Embryonic facial prominence (tissue), 1 donor: ENCODE measurements at regions not wholly inside any gene's neighbourhood (a gene's known extent, or its start where the extent isn't known, plus 50 kb on each side); places are given as distances from the start of the nearest gene placed in this dataset.

Experiments
- DNase-seq: peaks from one replicate; pipeline ENCODE4 v3.0.0-alpha.2; 2016; ENCODE audit errors: extremely low spot score

DNA sequence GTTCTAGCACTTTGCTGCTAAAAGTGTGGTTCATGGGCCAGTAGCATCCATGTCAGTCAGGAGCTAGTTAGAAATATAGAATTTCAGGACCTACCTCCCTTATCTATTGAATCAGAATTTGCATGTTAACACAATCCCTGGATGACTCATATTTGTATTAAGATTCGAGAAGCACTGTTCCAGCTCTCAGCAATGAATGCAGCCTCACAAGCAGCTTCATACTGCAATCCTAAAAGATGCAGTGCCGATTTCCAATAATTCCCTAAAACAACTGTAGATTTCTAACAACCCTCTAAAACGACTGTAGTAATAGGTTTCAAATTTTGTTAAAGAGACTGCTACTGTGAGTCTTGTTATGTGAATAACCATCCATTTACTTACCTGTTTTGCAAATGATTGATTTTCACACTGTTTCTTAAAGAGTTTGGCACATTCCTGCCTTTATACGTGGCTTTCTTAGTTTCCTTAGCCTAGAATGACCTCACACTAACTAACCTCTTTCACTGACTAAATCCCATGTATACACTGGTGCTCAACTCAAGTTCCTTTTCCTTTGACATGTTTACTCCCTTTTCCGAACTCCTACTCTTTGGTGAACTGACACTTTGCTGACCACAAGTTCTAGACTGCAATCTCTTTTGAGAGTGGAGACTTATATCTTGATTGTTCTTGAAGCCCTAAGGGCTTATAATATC lies 511.8 kb downstream of the METTL15 start:
- DNase-seq: no peak

- no peak for DNase-seq
These were observed 510.2 kb downstream of the METTL15 start for GRCh38 chr11:28618416-28618815.

DNA sequence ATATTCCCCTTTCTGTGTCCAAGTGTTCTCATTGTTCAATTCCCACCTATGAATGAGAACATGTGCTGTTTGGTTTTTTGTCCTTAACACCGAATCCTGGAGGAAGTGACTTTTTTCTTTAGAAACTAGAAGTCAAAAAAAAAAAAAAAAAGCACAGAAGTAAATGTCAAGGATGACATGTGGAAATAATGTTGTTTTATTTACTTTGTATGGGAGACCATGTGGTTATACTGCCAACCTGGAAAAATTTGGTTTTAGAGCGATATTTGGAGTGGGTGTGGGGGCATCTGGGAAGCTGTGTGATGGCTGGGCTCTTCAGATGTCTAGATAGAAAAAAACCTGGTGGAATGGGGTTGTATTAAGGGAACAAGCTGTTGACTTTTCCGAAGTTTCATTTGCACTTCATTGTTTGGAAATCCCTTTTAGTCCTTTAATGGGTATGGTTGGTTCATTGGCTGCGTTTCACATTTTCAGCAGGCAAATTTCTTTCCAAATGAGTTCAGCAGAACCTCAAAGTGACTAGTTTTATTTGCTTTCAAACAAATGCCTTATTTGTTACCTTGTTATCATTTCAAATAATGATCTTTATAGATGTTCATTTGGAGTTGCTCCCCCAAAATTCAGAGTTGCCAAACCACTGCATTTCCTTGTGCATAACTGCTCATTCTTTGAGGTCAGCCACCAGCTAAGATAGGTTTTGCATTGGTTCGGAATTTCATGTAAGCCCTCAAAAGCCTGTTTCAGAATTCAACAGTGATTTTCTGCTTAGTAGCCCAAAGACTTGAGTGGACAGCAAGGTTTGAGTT lies 508.2 kb downstream of the METTL15 start:
- DNase-seq: no peak

- no peak for DNase-seq
These were observed 507.4 kb downstream of the METTL15 start for GRCh38 chr11:28615542-28615941.

DNA sequence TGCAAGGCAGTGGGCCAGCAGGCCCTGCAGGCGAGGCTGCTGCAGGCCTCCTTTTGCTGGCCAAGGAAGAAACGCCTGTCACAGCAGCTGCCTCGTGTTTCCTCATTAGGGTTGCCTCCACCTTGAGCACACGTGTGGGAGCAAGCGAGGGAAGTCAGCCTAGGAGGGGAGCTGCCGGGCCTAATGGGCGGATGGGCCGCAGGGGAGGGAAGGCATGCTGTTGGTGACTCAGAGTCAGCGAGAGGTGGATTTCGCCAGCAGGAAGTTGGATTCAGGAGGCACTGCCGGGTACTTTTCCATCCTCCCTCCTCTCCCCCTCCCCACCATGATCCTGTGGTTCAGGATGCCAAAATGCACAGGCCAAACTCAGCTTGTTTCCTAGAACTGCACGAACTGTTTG lies 498.7 kb downstream of the METTL15 start:
- DNase-seq: no peak

DNA sequence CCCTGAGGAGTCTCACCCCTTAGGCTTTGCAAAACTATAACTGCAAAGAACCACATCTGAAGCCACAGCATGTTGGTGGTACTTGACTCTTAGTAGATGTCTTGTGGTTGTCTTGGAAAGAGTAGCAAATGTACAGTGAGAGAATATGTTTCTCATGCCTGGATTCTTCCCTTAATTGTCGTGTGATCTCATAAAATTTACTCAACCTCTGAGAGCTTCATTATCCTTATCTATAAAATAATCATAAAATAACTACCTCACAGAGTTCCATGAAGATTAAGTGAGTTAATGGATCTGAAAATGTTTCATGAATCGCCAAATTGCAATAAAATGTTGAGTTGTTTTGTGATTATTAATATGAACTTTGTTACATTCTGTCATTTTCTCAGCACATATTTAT lies 491.5 kb downstream of the METTL15 start:
- DNase-seq: no peak

DNA sequence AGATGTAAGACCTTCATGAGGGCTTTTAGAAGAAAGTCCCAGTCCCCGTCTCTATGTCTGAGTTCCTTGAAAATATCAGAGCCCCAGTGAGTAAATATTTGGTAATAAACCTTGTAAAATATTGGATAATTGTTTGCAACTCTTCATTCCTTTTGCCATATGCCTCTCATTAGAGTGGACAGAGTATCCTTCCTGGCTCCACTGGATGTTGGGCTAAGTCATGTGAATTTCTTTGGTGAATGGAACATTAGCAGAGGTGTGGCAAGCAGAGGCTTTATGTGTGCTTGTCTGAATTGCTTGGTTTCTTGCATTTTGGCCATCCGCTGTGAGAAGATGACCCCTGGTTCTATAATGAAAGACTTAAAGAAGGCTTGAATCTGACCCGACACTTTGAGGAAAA lies 490.3 kb downstream of the METTL15 start:
- no peak for DNase-seq

GRCh38 chr11:28596816-28597215 lies 488.6 kb downstream of the METTL15 start:
- DNase-seq: no peak

DNA sequence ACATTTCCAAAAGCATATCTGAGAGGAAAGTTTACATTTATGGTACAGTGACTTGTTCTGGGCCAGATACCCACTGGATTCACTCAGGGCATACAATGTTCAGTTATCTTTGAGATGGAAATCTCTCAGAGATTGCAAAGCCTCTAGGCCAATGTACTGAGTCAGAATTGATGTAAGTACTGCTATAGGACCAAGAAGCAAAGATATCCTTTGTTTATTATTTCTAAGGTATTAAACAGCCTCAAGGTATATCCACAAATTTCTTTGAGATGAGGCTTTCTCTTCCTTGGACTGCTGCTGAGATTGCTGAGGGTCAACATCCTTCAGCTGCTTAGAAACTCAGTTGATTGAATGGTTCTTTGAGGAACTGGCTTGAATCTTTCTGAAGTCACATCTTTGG lies 484.0 kb downstream of the METTL15 start:
- DNase-seq: no peak

GRCh38 chr11:28584992-28585391 lies 476.8 kb downstream of the METTL15 start:
- DNase-seq: no peak

GRCh38 chr11:28582506-28582905 lies 474.3 kb downstream of the METTL15 start:
- no peak for DNase-seq

- no peak for DNase-seq
These were observed 473.4 kb downstream of the METTL15 start for GRCh38 chr11:28581286-28582242.

- no peak for DNase-seq
These were observed 463.2 kb downstream of the METTL15 start for GRCh38 chr11:28571371-28571770.

- no peak for DNase-seq
These were observed 460.9 kb downstream of the METTL15 start for GRCh38 chr11:28569106-28569505.

- no peak for DNase-seq
These were observed 458.3 kb downstream of the METTL15 start for GRCh38 chr11:28566339-28567089.

- DNase-seq: no peak
These were observed 451.3 kb downstream of the METTL15 start for GRCh38 chr11:28559492-28559891.

GRCh38 chr11:28547321-28547741 lies 439.1 kb downstream of the METTL15 start:
- DNase-seq: no peak

- DNase-seq: no peak
These were observed 437.3 kb downstream of the METTL15 start for GRCh38 chr11:28545536-28545935.

DNA sequence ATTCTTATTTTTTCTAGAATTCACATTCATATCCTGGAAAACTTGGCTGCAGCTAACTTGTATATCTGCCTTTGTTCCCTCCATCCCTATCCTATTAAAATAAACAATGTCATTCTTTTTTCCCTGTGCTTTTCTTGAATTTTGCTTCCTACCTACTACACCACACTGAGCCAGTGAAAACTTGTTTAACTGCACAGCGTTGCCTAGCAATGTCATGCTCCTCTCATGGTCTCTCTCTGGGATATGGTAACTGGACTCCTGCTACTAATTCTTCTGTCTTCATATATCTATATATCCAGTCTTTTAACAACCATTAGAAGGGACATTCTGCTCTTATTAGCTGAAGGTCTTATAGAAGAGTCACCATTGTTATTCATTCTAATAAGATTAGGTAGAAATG lies 434.4 kb downstream of the METTL15 start:
- DNase-seq: no peak

DNA sequence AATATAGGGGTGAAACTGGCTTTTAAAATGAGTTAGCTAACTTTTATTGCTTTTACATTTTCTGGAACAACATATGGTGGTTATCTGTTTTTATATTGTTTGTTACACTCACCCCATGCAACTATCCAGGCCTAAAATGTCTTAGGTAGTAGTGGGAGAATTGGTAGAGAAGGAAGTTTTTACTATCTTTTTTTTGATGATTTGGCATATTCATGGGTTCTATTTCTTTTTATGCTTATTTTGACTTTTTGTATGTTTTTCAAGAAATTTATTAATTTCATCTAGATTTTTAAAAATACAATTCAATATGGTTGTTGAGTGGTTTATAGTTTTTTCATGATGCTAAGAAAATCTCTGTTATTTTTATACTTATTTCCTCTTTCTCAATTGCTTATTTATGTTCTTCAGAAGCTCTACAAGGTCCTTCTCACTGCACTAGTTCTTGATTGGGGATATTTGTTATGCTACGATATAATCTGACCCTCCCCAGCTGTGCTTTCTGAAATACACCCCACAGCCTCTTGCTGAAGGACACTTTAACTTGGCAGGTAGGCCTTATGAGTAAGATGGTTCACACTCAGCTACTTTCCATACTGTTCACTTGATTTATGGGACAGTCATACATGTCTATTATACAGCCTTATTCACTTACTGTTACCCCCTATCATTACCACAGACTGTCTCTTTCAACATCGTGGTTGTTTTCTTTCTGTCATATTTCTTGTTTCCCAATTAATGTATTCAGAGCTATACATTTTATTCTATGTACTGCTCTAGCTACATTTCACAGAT lies 431.2 kb downstream of the METTL15 start:
- DNase-seq: no peak

DNA sequence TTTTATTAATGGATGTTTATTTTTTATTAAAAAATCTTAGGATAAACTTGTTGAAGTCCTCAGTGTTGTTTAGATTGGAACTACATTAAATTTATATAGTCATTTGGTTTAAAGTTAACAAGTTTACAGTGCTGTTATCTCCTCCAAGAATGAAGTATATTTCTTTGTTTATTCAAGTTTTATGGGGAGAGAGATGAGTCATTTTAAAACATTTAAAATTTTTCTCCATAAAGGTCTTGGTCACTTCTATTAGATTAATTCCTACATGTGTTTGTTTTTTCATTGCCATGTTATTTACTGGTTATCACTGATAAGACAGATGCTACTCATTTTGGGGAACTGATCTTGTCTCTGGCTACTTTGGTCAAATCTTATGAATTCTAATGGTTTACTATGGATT lies 429.6 kb downstream of the METTL15 start:
- DNase-seq: no peak
